ENCODE measurements at regions not wholly inside any gene's neighbourhood (a gene's known extent, or its start where the extent isn't known, plus 50 kb on each side); places are given as distances from the start of the nearest gene placed in this dataset.
A peak's percentile ranks its signal among the peaks of the same experiment; 100 is the strongest.

DNA sequence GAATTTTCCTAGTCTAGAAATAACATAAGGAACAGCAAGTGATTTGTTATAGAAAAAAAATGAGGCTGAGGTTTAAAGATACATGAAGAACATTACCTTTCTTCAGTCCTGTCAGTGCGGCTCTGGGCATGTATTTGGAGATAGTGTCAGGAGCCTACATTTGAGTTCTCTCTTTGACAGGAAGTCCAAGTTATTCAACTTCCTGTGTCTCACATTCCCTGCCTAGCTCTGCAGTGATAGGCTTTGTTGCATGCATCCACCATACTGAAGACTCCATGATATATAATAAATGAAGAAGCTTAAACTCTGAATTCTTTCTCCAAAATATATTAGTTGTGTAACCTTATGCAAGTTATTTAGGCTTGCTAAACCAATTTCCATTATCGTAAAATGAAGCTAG, 148.7 kb downstream of the RELL1 start:
- TF ChIP-seq, protein P1, sequence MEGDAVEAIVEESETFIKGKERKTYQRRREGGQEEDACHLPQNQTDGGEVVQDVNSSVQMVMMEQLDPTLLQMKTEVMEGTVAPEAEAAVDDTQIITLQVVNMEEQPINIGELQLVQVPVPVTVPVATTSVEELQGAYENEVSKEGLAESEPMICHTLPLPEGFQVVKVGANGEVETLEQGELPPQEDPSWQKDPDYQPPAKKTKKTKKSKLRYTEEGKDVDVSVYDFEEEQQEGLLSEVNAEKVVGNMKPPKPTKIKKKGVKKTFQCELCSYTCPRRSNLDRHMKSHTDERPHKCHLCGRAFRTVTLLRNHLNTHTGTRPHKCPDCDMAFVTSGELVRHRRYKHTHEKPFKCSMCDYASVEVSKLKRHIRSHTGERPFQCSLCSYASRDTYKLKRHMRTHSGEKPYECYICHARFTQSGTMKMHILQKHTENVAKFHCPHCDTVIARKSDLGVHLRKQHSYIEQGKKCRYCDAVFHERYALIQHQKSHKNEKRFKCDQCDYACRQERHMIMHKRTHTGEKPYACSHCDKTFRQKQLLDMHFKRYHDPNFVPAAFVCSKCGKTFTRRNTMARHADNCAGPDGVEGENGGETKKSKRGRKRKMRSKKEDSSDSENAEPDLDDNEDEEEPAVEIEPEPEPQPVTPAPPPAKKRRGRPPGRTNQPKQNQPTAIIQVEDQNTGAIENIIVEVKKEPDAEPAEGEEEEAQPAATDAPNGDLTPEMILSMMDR (conservative IDR thresholded peaks at IDR 0.05; ENCODE audit: low read depth, low read length), result no peak
- DNase-seq (ENCODE audit: low read depth), result no peak
- no peak overlapping the region for H3K4me3 ChIP-seq (ENCODE audit: low read depth, low read length)

DNA sequence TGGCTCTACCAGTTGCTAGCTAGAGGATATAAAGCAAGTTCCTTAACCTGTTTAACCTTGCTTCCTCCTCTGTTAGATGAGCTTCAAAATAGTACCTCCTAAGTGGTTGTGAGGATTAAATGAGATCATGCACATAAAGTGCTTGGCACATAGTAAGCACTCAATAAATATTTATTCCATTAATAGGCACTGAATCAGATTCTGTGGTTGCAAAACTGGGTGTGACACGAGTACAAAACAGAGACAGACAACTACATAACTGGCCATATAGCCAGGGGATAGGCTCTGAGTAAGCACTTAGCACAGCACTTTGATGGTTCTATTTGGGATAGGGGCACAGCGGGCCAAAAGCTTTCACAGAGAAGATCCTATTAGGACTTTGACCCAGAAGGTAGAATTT, 150.3 kb downstream of the RELL1 start:
- no peak for DNase-seq (ENCODE audit: low read depth)
- H3K4me3 ChIP-seq (ENCODE audit: low read depth, low read length), result no peak overlapping the region
- TF ChIP-seq, protein P1 (conservative IDR thresholded peaks at IDR 0.05; ENCODE audit: low read depth, low read length), result no peak

- no peak for DNase-seq (ENCODE audit: low read depth)
- H3K4me3 ChIP-seq (ENCODE audit: low read depth, low read length), result no peak overlapping the region
- TF ChIP-seq, protein P1 (conservative IDR thresholded peaks at IDR 0.05; ENCODE audit: low read depth, low read length), result no peak
These were observed 152.7 kb downstream of the RELL1 start for GRCh38 chr4:37533286-37534033.

DNA sequence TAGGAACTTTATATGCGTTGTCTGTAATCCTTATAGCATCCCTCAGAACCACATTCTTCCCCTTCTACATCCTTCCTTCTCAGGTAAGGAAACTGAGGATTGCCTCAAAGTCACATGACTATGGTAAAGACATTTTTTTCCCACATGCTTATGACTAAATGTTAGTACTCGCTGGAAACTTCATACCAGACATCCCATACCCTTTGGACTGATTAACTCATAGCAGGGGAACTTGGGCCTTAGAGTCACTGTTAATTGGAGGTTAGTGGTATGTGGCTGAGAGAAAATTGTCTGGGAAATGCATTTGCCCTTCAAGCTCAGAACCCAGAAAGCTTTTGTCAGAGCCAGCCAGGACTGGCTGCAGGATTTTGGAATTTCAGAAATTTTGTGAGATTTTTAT, 155.0 kb downstream of the RELL1 start:
- no peak overlapping the region for H3K4me3 ChIP-seq (ENCODE audit: low read depth, low read length)
- TF ChIP-seq, protein P1 (conservative IDR thresholded peaks at IDR 0.05; ENCODE audit: low read depth, low read length), result no peak
- no peak for DNase-seq (ENCODE audit: low read depth)

GRCh38 chr4:37530451-37530850, 155.7 kb downstream of the RELL1 start:
- no peak for DNase-seq (ENCODE audit: low read depth)
- no peak overlapping the region for H3K4me3 ChIP-seq (ENCODE audit: low read depth, low read length)

GRCh38 chr4:37528166-37528885, 157.8 kb downstream of the RELL1 start:
- no peak overlapping the region for H3K4me3 ChIP-seq (ENCODE audit: low read depth, low read length)
- TF ChIP-seq, protein P1 (conservative IDR thresholded peaks at IDR 0.05; ENCODE audit: low read depth, low read length), result peak; percentile 40
- DNase-seq (ENCODE audit: low read depth), result peak; percentile 59

More at GRCh38 chr4:37530451-37530850, 155.7 kb downstream of the RELL1 start:
- TF ChIP-seq, protein P1 (conservative IDR thresholded peaks at IDR 0.05; ENCODE audit: low read depth, low read length), result no peak

All from epithelial cell of proximal tubule (primary cell).